ENCODE measurements at regions not wholly inside any gene's neighbourhood (a gene's known extent, or its start where the extent isn't known, plus 50 kb on each side); places are given as distances from the start of the nearest gene placed in this dataset.
"Not testable (repeated sequence)": the region's sequence is repeated elsewhere in the genome, so short reads cannot be mapped to it uniquely, and the experiment has no call there.

GRCh38 chr13:34166406-34166805 lies 348.5 kb downstream of the RFC3 start:
- DNase-seq (ENCODE audit: low spot score) = no peak

- no peak for DNase-seq (ENCODE audit: low spot score)
These were observed 349.4 kb downstream of the RFC3 start for GRCh38 chr13:34167347-34167746.

GRCh38 chr13:34172048-34172447 lies 354.1 kb downstream of the RFC3 start:
- DNase-seq (ENCODE audit: low spot score) = no peak

- no peak for DNase-seq (ENCODE audit: low spot score)
These were observed 356.8 kb downstream of the RFC3 start for GRCh38 chr13:34174671-34175145.

GRCh38 chr13:34175551-34175950 lies 357.6 kb downstream of the RFC3 start:
- DNase-seq (ENCODE audit: low spot score) = no peak

GRCh38 chr13:34176633-34177032 lies 358.7 kb downstream of the RFC3 start:
- DNase-seq (ENCODE audit: low spot score) = no peak

- DNase-seq (ENCODE audit: low spot score) = peak; percentile 10
These were observed 361.5 kb downstream of the RFC3 start for GRCh38 chr13:34179481-34179880.

GRCh38 chr13:34179927-34180326 lies 362.0 kb downstream of the RFC3 start:
- DNase-seq (ENCODE audit: low spot score) = no peak

- not testable (repeated sequence) for DNase-seq (ENCODE audit: low spot score)
These were observed 363.3 kb downstream of the RFC3 start for GRCh38 chr13:34181256-34181655.

- no peak for DNase-seq (ENCODE audit: low spot score)
These were observed 372.0 kb downstream of the RFC3 start for GRCh38 chr13:34189946-34190345.

- no peak for DNase-seq (ENCODE audit: low spot score)
These were observed 383.3 kb downstream of the RFC3 start for GRCh38 chr13:34201050-34201913.

GRCh38 chr13:34207334-34207733 lies 389.4 kb downstream of the RFC3 start:
- DNase-seq (ENCODE audit: low spot score) = no peak

- DNase-seq (ENCODE audit: low spot score) = no peak
These were observed 389.9 kb downstream of the RFC3 start for GRCh38 chr13:34207872-34208271.

GRCh38 chr13:34208336-34208735 lies 390.4 kb downstream of the RFC3 start:
- DNase-seq (ENCODE audit: low spot score) = no peak

GRCh38 chr13:34210341-34210740 lies 392.4 kb downstream of the RFC3 start:
- DNase-seq (ENCODE audit: low spot score) = no peak

GRCh38 chr13:34214686-34215085 lies 396.7 kb downstream of the RFC3 start:
- no peak for DNase-seq (ENCODE audit: low spot score)

GRCh38 chr13:34216256-34216655 lies 398.3 kb downstream of the RFC3 start:
- DNase-seq (ENCODE audit: low spot score) = no peak

- DNase-seq (ENCODE audit: low spot score) = no peak
These were observed 399.5 kb downstream of the RFC3 start for GRCh38 chr13:34217343-34218025.

GRCh38 chr13:34223984-34224383 lies 406.0 kb downstream of the RFC3 start:
- DNase-seq (ENCODE audit: low spot score) = no peak

- no peak for DNase-seq (ENCODE audit: low spot score)
These were observed 406.9 kb downstream of the RFC3 start for GRCh38 chr13:34224877-34225276.

GRCh38 chr13:34230271-34230670 lies 412.3 kb downstream of the RFC3 start:
- no peak for DNase-seq (ENCODE audit: low spot score)

- no peak for DNase-seq (ENCODE audit: low spot score)
These were observed 423.4 kb downstream of the RFC3 start for GRCh38 chr13:34241332-34241731.

- DNase-seq (ENCODE audit: low spot score) = no peak
These were observed 425.5 kb downstream of the RFC3 start for GRCh38 chr13:34243403-34243802.

Measured in iPS-NIHi11 (cell line).